K562 (cell line): ENCODE measurements at regions not wholly inside any gene's neighbourhood (a gene's known extent, or its start where the extent isn't known, plus 50 kb on each side); places are given as distances from the start of the nearest gene placed in this dataset.

ENCODE experiments used
- ATAC-seq: fragments of 200-7000 bp; cut with Tn5 transposase; 3 replicates; pipeline ENCODE4 v1.9.1; 2020; ENCODE audit warnings: moderate library complexity
- BruUV-seq: library from RNA; stranded (reverse); fragments of 400-500 nt; replicated peaks from 2 replicates; lab custom pipeline; 2021; lab: Mats Ljungman, UMichigan
- CTCF ChIA-PET: fragments of 300-600 bp; formaldehyde crosslinking; extraction: SDS; loops from one replicate; lab custom pipeline; 2021; ENCODE audit warnings: low intra/inter-chr PET ratio; lab: Yijun Ruan, JAX
- POLR2A ChIA-PET: fragments of 300-600, 350-650 bp; sonication (Branson Sonifier 250); formaldehyde crosslinking; extraction: SDS; loops from one replicate; lab custom pipeline; 2021; ENCODE audit warnings: antibody characterized with exemption, inconsistent platforms; lab: Yijun Ruan, JAX
- DNase-seq, 4 experiments: peaks; one replicate each; pipeline versions ENCODE4 v3.0.0 to v3.0.0-alpha.2; 2011 to 2018; ENCODE audit warnings: low spot score in 3 of 4, mixed read lengths in 3 of 4; ENCODE audit errors: extremely low read depth in 1 of 4
- FAIRE-seq: peaks from 2 replicates; lab custom pipeline; 2011; peaks lifted over from hg19 to GRCh38; lab: Jason Lieb, UNC
- H2AFZ ChIP-seq: 2 replicates; pipeline ENCODE4 v1.6.0; 2011; ENCODE audit warnings: low read depth, low read length, control low read depth, inconsistent platforms
- H3K27ac ChIP-seq: fragments of 200-600 bp; 3 replicates; pipeline ENCODE4 v1.8.0; 2011; ENCODE audit warnings: low read depth, mild to moderate bottlenecking, control low read depth, inconsistent platforms, low read length, moderate library complexity, mixed read lengths; ENCODE audit errors: extremely low read depth
- H3K27me3 ChIP-seq, 2 experiments: fragments of 300-600 bp in 1 of 2; 2 replicates in 1 of 2; 3 replicates in 1 of 2; pipeline versions ENCODE4 v1.6.0 to v1.8.0; 2011; ENCODE audit warnings: inconsistent platforms in 2 of 2, low read length in 2 of 2, mild to moderate bottlenecking in 1 of 2, mixed read lengths in 1 of 2, moderate library complexity in 1 of 2; ENCODE audit not compliant: control insufficient read depth in 2 of 2, insufficient read depth in 2 of 2
- H3K36me3 ChIP-seq: fragments of 300-600 bp; 3 replicates; pipeline ENCODE4 v1.8.0; 2011; ENCODE audit warnings: mild to moderate bottlenecking, low read length, inconsistent platforms; ENCODE audit not compliant: control insufficient read depth, insufficient read depth
- H3K4me1 ChIP-seq, 2 experiments: fragments of 200-600 bp in 1 of 2; replicated peaks in 1 of 2; 2 replicates in 1 of 2; 3 replicates in 1 of 2; pipeline versions ENCODE4 v1.5.1 to v1.8.0; 2011; ENCODE audit warnings: inconsistent platforms in 2 of 2, low read length in 2 of 2, mild to moderate bottlenecking in 1 of 2, mixed read lengths in 1 of 2, moderate library complexity in 1 of 2; ENCODE audit not compliant: control insufficient read depth in 2 of 2, insufficient read depth in 2 of 2
- H3K4me2 ChIP-seq: 2 replicates; pipeline ENCODE4 v1.6.1; 2011; ENCODE audit warnings: low read length, control low read depth, inconsistent platforms, mixed read lengths; ENCODE audit not compliant: insufficient read depth
- H3K4me3 ChIP-seq: fragments of 200-600 bp; sonication (generic), shearing (Covaris generic); 2 replicates; pipeline ENCODE4 v1.5.1; 2016; ENCODE audit warnings: control low read depth, inconsistent platforms
- H3K79me2 ChIP-seq: fragments of 200-600 bp; 3 replicates; pipeline ENCODE4 v1.8.0; 2011; ENCODE audit warnings: low read length, inconsistent platforms; ENCODE audit not compliant: control insufficient read depth, insufficient read depth
- H3K9ac ChIP-seq, 2 experiments: 2 replicates each; pipeline versions ENCODE4 v1.6.0 to v1.6.1; 2011; ENCODE audit warnings: low read depth in 2 of 2, low read length in 2 of 2, control low read depth in 1 of 2, inconsistent platforms in 1 of 2, mild to moderate bottlenecking in 1 of 2, mixed read lengths in 1 of 2; ENCODE audit not compliant: insufficient read depth in 1 of 2
- H3K9me1 ChIP-seq: one replicate; pipeline ENCODE4 v1.6.0; 2011; ENCODE audit warnings: inconsistent platforms, mild to moderate bottlenecking, low read length, moderate library complexity; ENCODE audit not compliant: control insufficient read depth, insufficient read depth
- H3K9me3 ChIP-seq: replicated peaks from 2 replicates; pipeline ENCODE4 v1.5.1; 2011; ENCODE audit warnings: low read depth, low read length, inconsistent platforms; ENCODE audit not compliant: control insufficient read depth, insufficient read depth
- H4K20me1 ChIP-seq: replicated peaks from 2 replicates; pipeline ENCODE4 v1.6.1; 2011; ENCODE audit warnings: low read length, inconsistent platforms, mixed read lengths; ENCODE audit not compliant: control insufficient read depth, insufficient read depth
- CEBPZ ChIP-seq: fragments of 150-350 bp; IDR thresholded peaks from 2 replicates; pipeline ENCODE4 v1.6.1; 2014; ENCODE audit warnings: low read depth, mild to moderate bottlenecking, low read length, borderline replicate concordance
- CREBBP ChIP-seq: IDR thresholded peaks from one replicate; pipeline ENCODE4 v1.6.1; 2012; ENCODE audit warnings: low read depth, mild to moderate bottlenecking, control low read depth, inconsistent platforms, low read length
- IFI16 ChIP-seq: fragments of 250-450 bp; sonication (Bioruptor Pico); IDR thresholded peaks from 2 replicates; pipeline ENCODE4 v2.1.2; 2022; ENCODE audit warnings: mild to moderate bottlenecking, inconsistent platforms
- KLF13 ChIP-seq: fragments of 450-650 bp; IDR thresholded peaks from 2 replicates; pipeline ENCODE4 v1.6.1; 2016; ENCODE audit warnings: missing genetic modification characterization, low read depth, mild to moderate bottlenecking, missing compliant biosample characterization, moderate library complexity, borderline replicate concordance
- MITF ChIP-seq: IDR thresholded peaks from 2 replicates; pipeline ENCODE4 v1.6.1; 2014; ENCODE audit warnings: antibody characterized with exemption
- MLX ChIP-seq, 2 experiments: fragments of 450-650 bp in 1 of 2; sonication (generic) in 1 of 2; formaldehyde crosslinking; conservative IDR thresholded peaks; 2 replicates each; pipeline versions ENCODE4 v1.4.0 to v1.8.1; 2020 to 2022; ENCODE audit warnings: mild to moderate bottlenecking in 1 of 2, missing genetic modification reagents in 1 of 2
- NFATC3 ChIP-seq: fragments of 450-650 bp; IDR thresholded peaks from 2 replicates; pipeline ENCODE4 v1.6.1; 2017; ENCODE audit warnings: mild to moderate bottlenecking
- PRMT5 ChIP-seq: sonication (generic); formaldehyde crosslinking; IDR thresholded peaks from 2 replicates; pipeline ENCODE4 v1.5.0; 2020; ENCODE audit warnings: missing genetic modification reagents
- RNF2 ChIP-seq: sonication (generic); IDR thresholded peaks from 2 replicates; pipeline ENCODE4 v1.6.1; 2016
- SMC3 ChIP-seq: conservative IDR thresholded peaks from 2 replicates; pipeline ENCODE4 v1.6.1; 2011; ENCODE audit warnings: low read depth, low read length, improper control_type of control experiment; ENCODE audit not compliant: insufficient read depth
- SREBF2 ChIP-seq: sonication (generic); formaldehyde crosslinking; IDR thresholded peaks from 2 replicates; pipeline ENCODE4 v1.4.0; 2020; ENCODE audit warnings: mild to moderate bottlenecking, missing genetic modification reagents
- WHSC1 ChIP-seq: IDR thresholded peaks from one replicate; pipeline ENCODE4 v1.6.1; 2012; ENCODE audit warnings: low read length, control low read depth, inconsistent platforms
- ZBTB33 ChIP-seq: sonication (generic); formaldehyde crosslinking; IDR thresholded peaks from 2 replicates; pipeline ENCODE4 v1.8.1; 2023; ENCODE audit warnings: mild to moderate bottlenecking, missing genetic modification reagents
- ZFX ChIP-seq: sonication (generic); formaldehyde crosslinking; IDR thresholded peaks from 2 replicates; pipeline ENCODE4 v1.8.0; 2022; ENCODE audit warnings: mild to moderate bottlenecking, missing genetic modification reagents, moderate library complexity
- ZNF253 ChIP-seq: fragments of 250-450 bp; sonication (Bioruptor Pico); conservative IDR thresholded peaks from 2 replicates; pipeline ENCODE4 v1.6.1; 2021; ENCODE audit warnings: mild to moderate bottlenecking
- ZNF431 ChIP-seq: sonication (generic); formaldehyde crosslinking; IDR thresholded peaks from 2 replicates; pipeline ENCODE4 v1.8.0; 2022; ENCODE audit warnings: mild to moderate bottlenecking, missing genetic modification reagents
- ZNF589 ChIP-seq: fragments of 200-800 bp; sonication (Bioruptor generic); IDR thresholded peaks from 2 replicates; pipeline ENCODE4 v1.6.1; 2016; ENCODE audit warnings: low read depth, missing genetic modification characterization, missing compliant biosample characterization
- WGBS: fragments of 100-300 bp; shearing (Covaris generic); methylation state at CpG from one replicate; pipeline ENCODE4 v1.1.6; 2016; ENCODE audit warnings: low coverage, mixed read lengths; ENCODE audit not compliant: insufficient coverage; ENCODE audit errors: missing lambda C conversion rate; 5-methylcytosine and 5-hydroxymethylcytosine counted together
- in situ Hi-C: fragments of 300-500 bp; cut with MboI; formaldehyde crosslinking; loops from 4 replicates; pipeline ENCODE4 v1.15.0; 2018; ENCODE audit warnings: inconsistent platforms, mixed read lengths
- intact Hi-C: fragments of 100-400 bp; cut with micrococcal nuclease; formaldehyde crosslinking; loops from 2 replicates; pipeline ENCODE4 v1.14.2; 2022

GRCh38 chr16:64122177-64122576 lies 999.7 kb downstream of the CDH11 start:
- H4K20me1 ChIP-seq, result no peaks in the 10 kb centered on the region
- DNase-seq (no peak), FAIRE-seq (no peak), ATAC-seq (no peak)
- no peaks in the 10 kb centered on the region for H3K9me3 ChIP-seq
- no peaks in the 10 kb centered on the region for H3K79me2 ChIP-seq
- intact Hi-C loops (no loop called here), in situ Hi-C loops (no loop called here)
- H3K4me3 ChIP-seq, result no peak overlapping the region
- H3K9ac ChIP-seq, result no peak overlapping the region
- TF ChIP-seq WHSC1 (no peak), ZNF589 (CRISPR knock-in tag) (no peak), ZBTB33 (no peak), KLF13 (tag) (no peak), CREBBP (no peak), IFI16 (no peak), ZFX (CRISPR knock-in tag) (no peak), NFATC3 (no peak), PRMT5 (CRISPR knock-in tag) (no peak), MLX (CRISPR knock-in tag; conservative IDR thresholded peaks at IDR 0.05) (no peak), ZNF431 (CRISPR knock-in tag) (no peak), SREBF2 (CRISPR knock-in tag) (no peak), RNF2 (no peak), ZNF253 (CRISPR knock-in tag) (no peak), MITF (no peak), CEBPZ (no peak), SMC3 (no peak)
- WGBS, result 0% methylated on average over 2 of the region's 2 CpGs
- no TSS peak for BruUV-seq
- no peaks in the 10 kb centered on the region for H3K27me3 ChIP-seq
- H3K9me1 ChIP-seq, result no peaks in the 10 kb centered on the region
- no peak overlapping the region for H3K27ac ChIP-seq
- ChIA-PET POLR2A (no interaction called here), CTCF (no interaction called here)
- no peaks in the 10 kb centered on the region for H3K36me3 ChIP-seq
- H3K4me1 ChIP-seq, result no peaks in the 10 kb centered on the region
- no peak overlapping the region for H2AFZ ChIP-seq
- no peak overlapping the region for H3K4me2 ChIP-seq
